GM21717 (cell line): ENCODE measurements at regions not wholly inside any gene's neighbourhood (a gene's known extent, or its start where the extent isn't known, plus 50 kb on each side); places are given as distances from the start of the nearest gene placed in this dataset.

Experiments used
- ATAC-seq: cut with Tn5 transposase; IDR thresholded peaks from one replicate; pipeline ENCODE4 v1.9.1; 2021; ENCODE audit warnings: mild to moderate bottlenecking, moderate library complexity; ENCODE audit not compliant: unreplicated experiment

- ATAC-seq: no peak
These were observed 75.8 kb downstream of the CCDC34 start for GRCh38 chr11:27287205-27287604.

- no peak for ATAC-seq
These were observed 77.3 kb downstream of the CCDC34 start for GRCh38 chr11:27285761-27286160.

- no peak for ATAC-seq
These were observed 80.2 kb downstream of the CCDC34 start for GRCh38 chr11:27282806-27283205.

- ATAC-seq: peak; percentile 55
These were observed 81.0 kb downstream of the CCDC34 start for GRCh38 chr11:27281740-27282590.

GRCh38 chr11:27281276-27281675 is 81.7 kb downstream of the CCDC34 start:
- no peak for ATAC-seq

GRCh38 chr11:27280140-27280539 is 82.9 kb downstream of the CCDC34 start:
- no peak for ATAC-seq

DNA sequence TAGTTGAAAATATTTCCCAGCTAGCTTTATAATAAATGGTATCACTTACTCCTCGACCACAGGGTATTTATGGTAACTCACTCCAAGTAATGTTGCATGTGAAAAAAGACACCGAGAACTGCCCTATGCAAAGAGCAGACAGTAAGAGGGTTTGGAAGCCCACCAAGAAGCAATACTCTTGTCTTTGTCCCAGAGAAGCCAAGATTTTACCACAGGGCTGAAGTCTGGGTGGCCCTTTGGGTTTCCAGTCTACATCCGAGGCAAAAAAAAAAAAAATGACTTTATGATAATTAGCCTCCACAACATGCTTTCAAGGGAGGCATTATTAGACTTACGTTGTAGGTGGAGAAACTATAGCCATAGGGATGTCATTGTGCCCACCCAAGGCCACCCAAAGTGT is 83.6 kb downstream of the CCDC34 start:
- no peak for ATAC-seq

DNA sequence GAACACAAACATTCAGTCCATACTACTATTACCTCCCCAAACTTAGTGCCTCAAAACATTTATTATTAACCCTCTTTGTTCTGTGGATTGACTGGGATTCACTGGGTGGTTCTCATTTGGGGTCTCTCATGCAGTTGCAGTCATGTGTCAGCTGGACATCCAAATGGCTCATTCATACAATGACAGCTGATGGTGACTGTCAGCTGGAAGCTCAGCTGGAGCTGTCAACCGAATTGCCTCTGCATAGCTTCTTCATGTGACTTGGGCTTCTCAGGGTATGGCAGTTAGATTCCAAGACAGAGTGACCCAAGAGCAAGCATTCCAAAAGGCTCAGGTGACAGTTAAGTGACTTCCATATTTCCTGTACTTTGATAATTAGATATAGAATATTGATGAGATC is 85.2 kb downstream of the CCDC34 start:
- ATAC-seq: no peak

GRCh38 chr11:27276141-27276540 is 86.9 kb downstream of the CCDC34 start:
- ATAC-seq: no peak

DNA sequence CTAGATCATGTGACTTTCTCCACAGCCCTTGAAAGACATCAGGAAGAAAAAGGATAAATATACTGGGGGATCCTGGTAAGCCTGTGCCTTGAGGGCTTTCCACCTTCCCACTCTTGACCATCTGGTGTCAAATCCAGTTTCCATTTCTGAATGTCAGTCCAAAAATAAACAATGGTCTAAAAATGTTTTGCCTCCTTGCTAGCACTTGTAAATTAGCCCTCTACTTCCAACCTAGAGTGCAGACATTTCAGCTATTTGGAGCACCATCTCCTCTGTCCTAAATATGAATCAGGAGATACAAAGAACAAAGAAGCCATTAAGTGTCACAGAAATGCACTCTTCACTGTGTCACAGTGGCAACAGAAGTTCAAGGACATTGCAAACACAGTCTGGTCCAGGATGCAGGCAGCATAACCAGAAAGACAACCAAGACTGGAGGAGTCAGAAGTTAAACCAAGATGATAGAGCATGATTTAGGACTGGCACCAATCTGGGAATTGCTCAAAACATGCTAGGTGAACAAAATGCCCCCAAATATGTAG is 88.1 kb downstream of the CCDC34 start:
- no peak for ATAC-seq

DNA sequence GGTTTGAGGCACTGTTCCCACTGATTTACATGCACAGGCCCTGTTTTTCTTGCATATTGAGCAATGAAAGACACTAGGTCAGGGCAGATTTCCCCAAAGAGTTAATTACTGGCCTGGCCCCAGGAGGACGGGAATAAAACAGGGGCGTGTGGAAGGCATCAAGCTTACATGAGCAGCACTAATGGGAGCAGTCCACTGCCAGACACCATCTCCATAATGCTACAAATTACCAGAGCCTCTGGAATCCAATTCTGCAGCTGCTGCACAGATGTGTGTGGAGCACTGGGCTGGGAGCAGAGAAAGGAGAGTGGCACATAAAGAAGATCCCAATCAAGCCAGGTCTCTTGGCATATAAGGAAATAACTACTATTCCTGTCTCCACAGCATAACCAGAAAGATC is 96.9 kb downstream of the CCDC34 start:
- ATAC-seq: no peak

DNA sequence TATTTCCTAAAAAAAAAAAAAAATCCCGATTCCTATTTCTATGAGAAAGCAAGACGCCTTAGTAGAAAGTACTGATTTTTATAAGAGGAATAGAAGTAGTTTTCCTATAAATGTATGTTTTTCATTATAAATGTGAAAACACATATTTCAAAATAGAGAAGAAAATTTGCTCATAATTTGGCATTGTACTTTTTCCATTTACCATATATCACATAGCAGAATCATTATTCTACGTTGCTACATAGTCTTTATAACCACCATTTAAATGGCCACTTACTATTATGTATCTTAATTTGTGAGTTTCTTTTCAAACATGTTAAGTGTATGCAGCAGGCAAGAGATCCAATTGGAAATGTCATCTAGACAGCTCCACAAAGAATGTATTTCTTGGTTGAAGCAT is 99.0 kb downstream of the CCDC34 start:
- no peak for ATAC-seq

GRCh38 chr11:27263046-27263445 is 100.0 kb downstream of the CCDC34 start:
- no peak for ATAC-seq

DNA sequence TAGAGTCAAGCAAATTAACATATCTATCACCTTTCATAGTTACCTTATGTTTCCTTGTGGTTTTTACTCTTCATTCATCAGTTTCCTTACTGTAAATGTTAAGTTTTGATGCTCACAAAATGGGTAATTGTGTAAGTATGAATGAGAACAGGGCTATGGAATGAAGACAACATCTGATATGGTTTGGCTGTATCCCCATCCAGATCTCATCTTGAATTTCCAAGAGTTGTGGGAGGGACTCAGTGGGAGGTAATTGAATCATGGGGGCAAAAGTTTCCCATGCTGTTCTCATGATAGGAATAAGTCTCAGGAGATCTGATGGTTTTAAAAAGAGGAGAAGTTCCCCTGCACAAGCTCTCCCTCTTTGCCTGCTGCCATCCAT is 107.6 kb downstream of the CCDC34 start:
- ATAC-seq: no peak

DNA sequence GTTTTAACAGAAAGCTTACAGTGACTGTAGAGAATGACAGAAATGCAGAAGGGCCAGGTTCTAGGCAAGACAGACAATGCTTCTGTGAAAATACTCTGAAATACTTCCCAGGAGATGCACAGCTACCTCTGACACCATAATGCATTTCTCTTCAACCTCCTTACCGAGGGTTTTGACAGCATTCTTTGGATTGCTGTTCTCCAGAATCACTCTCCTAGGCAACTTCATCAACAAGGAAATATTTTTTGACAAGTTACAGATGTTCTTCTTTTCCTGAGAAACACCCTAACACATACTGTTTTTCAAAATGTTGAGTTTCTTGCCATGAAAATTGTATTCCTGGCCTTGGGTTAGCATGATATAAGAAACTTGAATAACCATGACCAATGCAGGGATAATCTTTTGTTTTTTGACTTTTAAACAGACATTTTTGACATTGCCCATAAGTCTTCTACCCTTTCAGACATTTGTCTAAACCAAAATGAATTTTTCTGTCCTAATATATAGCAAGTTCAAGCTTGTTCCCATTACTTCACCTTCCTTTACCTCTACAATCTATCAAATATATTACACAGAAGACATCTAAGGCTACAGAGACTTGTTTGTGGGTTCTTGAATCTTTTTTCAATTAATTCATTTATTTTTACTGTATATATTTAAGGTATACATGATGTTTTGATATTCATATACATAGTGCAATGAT is 108.1 kb downstream of the CCDC34 start:
- ATAC-seq: no peak

DNA sequence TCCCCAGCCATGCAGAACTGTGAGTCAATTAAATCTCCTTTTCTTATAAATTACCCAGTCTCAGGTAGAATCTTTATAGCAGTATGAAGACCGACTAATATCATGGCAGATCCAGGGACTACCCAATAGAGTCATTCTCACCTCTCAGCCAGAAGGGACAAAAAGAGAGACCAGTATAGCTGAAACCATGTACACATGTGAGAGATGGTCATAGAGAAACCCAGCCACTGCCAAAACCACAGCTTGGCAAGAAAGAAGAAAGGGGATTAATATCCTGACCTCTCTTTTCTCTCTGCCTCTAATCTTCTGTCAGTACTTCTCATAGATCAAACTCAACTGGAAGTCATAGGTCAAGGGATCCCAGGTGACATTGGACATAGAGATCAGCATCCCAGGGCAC is 109.8 kb downstream of the CCDC34 start:
- no peak for ATAC-seq

- ATAC-seq: no peak
These were observed 111.9 kb downstream of the CCDC34 start for GRCh38 chr11:27250867-27251665.

GRCh38 chr11:27248576-27249509 is 114.2 kb downstream of the CCDC34 start:
- ATAC-seq: no peak

DNA sequence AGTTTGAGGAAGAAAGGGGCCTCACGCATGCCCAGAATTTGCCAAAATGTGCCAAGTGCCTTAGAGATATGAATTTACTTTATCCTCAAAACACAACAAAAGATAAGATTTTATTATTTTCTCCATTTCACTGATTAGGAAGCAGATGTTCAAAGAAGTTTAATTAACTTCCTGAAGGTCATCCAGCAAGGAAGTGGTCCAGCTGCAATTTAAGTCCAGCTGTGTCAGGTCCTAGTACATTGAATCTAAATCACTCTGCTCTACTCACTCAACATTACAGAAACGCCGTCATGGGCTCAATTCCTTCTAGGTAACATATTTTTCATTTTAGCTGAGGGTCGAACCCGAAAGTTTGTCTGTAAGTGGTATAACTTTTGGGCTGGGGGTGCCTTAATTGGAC is 115.4 kb downstream of the CCDC34 start:
- ATAC-seq: no peak

DNA sequence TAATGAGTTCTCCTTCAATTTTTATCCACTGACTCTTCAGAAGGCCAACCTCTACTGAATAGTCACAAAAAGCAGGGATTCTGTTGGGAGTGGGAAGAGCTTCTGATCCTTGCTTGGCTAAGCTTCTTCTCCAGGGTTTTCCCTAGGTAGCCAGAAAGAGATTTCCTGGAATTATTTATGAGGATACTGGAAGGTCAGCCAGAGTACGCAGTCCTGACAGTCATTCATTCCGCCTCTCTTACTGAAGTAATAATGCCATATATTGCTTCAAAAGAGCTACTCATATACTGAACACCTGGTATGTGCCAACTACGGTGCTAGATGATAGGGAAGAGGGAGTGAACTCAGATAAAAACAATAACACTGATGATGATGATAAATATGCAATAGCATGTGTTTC is 116.1 kb downstream of the CCDC34 start:
- ATAC-seq: no peak
